ENCODE measurements at regions not wholly inside any gene's neighbourhood (a gene's known extent, or its start where the extent isn't known, plus 50 kb on each side); places are given as distances from the start of the nearest gene placed in this dataset.

GRCh38 chr9:29741169-29741568 is 2167.9 kb upstream of the C9orf72 start:
- no peaks in the 10 kb centered on the region for H3K9me1 ChIP-seq (replicated peaks; ENCODE audit: control insufficient read depth, extremely low read depth, insufficient read depth, low read length)
- no peaks in the 10 kb centered on the region for H3K36me3 ChIP-seq (ENCODE audit: control insufficient read depth in 2 of 2, extremely low read depth in 1 of 2, insufficient read depth in 2 of 2, low read length in 2 of 2)
- FAIRE-seq (no peak), DNase-seq (ENCODE audit: low read depth, low spot score) (no peak)
- H2AFZ ChIP-seq (ENCODE audit: low read depth, low read length): no peak overlapping the region
- H3K9me3 ChIP-seq (replicated peaks; ENCODE audit: control insufficient read depth, insufficient read depth, low read length): no peaks in the 10 kb centered on the region
- no peak overlapping the region for H3K27ac ChIP-seq (ENCODE audit: insufficient read depth, low read depth, low read length)
- H4K20me1 ChIP-seq (replicated peaks; ENCODE audit: control insufficient read depth, extremely low read depth, insufficient read depth, low read length): no peaks in the 10 kb centered on the region
- intact Hi-C loops (cut with micrococcal nuclease) (no loop called here), dilution Hi-C loops (cut with MboI; ENCODE audit: extremely low pct_ligation_motif_present, low sequenced_read_pairs) (no loop called here)
- ChIA-PET CTCF (interaction anchor here (0.6 kb wide), 1 partner anchor 753 kb away, joined by 3 read pairs; no protein-coding TSS in a partner anchor), POLR2A (no interaction called here)
- no TSS peak for BruUV-seq (replicated peaks)
- no peaks in the 10 kb centered on the region for H3K4me1 ChIP-seq (ENCODE audit: control insufficient read depth, extremely low read depth, insufficient read depth, low read length)
- no peaks in the 10 kb centered on the region for H3K27me3 ChIP-seq (ENCODE audit: control insufficient read depth in 2 of 2, insufficient read depth in 2 of 2, low read length in 2 of 2)
- H3K4me3 ChIP-seq (replicated peaks in 1 of 3; ENCODE audit: insufficient read depth in 1 of 3, low read depth in 1 of 3, low read length in 3 of 3): no peak overlapping the region
- H3K79me2 ChIP-seq (ENCODE audit: control insufficient read depth, insufficient read depth, low read length): no peaks in the 10 kb centered on the region
- H3K9ac ChIP-seq (replicated peaks; ENCODE audit: extremely low read depth, insufficient read depth, low read length): no peak overlapping the region
- TF ChIP-seq CTCF (IDR thresholded peaks at IDR 0.05; ENCODE audit: extremely low read depth in 1 of 2, insufficient read depth in 1 of 2, low read depth in 1 of 2, low read length in 2 of 2): no peak
- TF ChIP-seq MYC (IDR thresholded peaks at IDR 0.05; ENCODE audit: low read depth, low read length): no peak
- TF ChIP-seq FOS (IDR thresholded peaks at IDR 0.05; ENCODE audit: borderline replicate concordance, insufficient read depth, low read length): no peak
- TF ChIP-seq JUN (IDR thresholded peaks at IDR 0.05; ENCODE audit: borderline replicate concordance, insufficient read depth, insufficient read length, low read depth): no peak
- TF ChIP-seq EZH2 (IDR thresholded peaks at IDR 0.05; ENCODE audit: borderline replicate concordance, low read depth, low read length, severe bottlenecking): no peak
- TF ChIP-seq GATA2 (IDR thresholded peaks at IDR 0.05; ENCODE audit: insufficient read depth, insufficient read length, low read depth, low read length): no peak
- TF ChIP-seq MAX (IDR thresholded peaks at IDR 0.05; ENCODE audit: insufficient read depth, insufficient read length): no peak
- no peak for TF ChIP-seq POLR2A (IDR thresholded peaks at IDR 0.05; ENCODE audit: low read depth, low read length)
- no peak for TF ChIP-seq POLR2AphosphoS5 (IDR thresholded peaks at IDR 0.05; ENCODE audit: insufficient read depth, low read depth, low read length)
- no peak overlapping the region for H3K4me2 ChIP-seq (ENCODE audit: insufficient read depth, low read length)
